ENCODE measurements at regions not wholly inside any gene's neighbourhood (a gene's known extent, or its start where the extent isn't known, plus 50 kb on each side); places are given as distances from the start of the nearest gene placed in this dataset.

GRCh38 chr5:54743581-54743980 lies 226.0 kb downstream of the SNX18 start:
- DNase-seq (ENCODE audit: low read depth): no peak

GRCh38 chr5:54742417-54742891 lies 224.9 kb downstream of the SNX18 start:
- DNase-seq (ENCODE audit: low read depth): no peak

- no peak for DNase-seq (ENCODE audit: low read depth)
Measured at GRCh38 chr5:54741711-54742110, 224.2 kb downstream of the SNX18 start.

GRCh38 chr5:54740141-54740540 lies 222.6 kb downstream of the SNX18 start:
- DNase-seq (ENCODE audit: low read depth): no peak

GRCh38 chr5:54739371-54739770 lies 221.8 kb downstream of the SNX18 start:
- DNase-seq (ENCODE audit: low read depth): no peak

- no peak for DNase-seq (ENCODE audit: low read depth)
Measured at GRCh38 chr5:54738973-54739367, 221.4 kb downstream of the SNX18 start.

GRCh38 chr5:54738118-54738972 lies 220.8 kb downstream of the SNX18 start:
- no peak for DNase-seq (ENCODE audit: low read depth)

GRCh38 chr5:54736003-54736797 lies 218.6 kb downstream of the SNX18 start:
- DNase-seq (ENCODE audit: low read depth): no peak

- DNase-seq (ENCODE audit: low read depth): no peak
Measured at GRCh38 chr5:54733101-54733500, 215.5 kb downstream of the SNX18 start.

GRCh38 chr5:54732108-54732507 lies 214.5 kb downstream of the SNX18 start:
- DNase-seq (ENCODE audit: low read depth): no peak

GRCh38 chr5:54728588-54728915 lies 211.0 kb downstream of the SNX18 start:
- DNase-seq (ENCODE audit: low read depth): no peak

GRCh38 chr5:54727874-54728587 lies 210.5 kb downstream of the SNX18 start:
- DNase-seq (ENCODE audit: low read depth): no peak

- DNase-seq (ENCODE audit: low read depth): no peak
Measured at GRCh38 chr5:54725391-54726280, 208.1 kb downstream of the SNX18 start.

GRCh38 chr5:54722846-54723433 lies 205.4 kb downstream of the SNX18 start:
- no peak for DNase-seq (ENCODE audit: low read depth)

- DNase-seq (ENCODE audit: low read depth): no peak
Measured at GRCh38 chr5:54721951-54722654, 204.5 kb downstream of the SNX18 start.

- DNase-seq (ENCODE audit: low read depth): no peak
Measured at GRCh38 chr5:54721116-54721515, 203.6 kb downstream of the SNX18 start.

GRCh38 chr5:54720341-54720740 lies 202.8 kb downstream of the SNX18 start:
- DNase-seq (ENCODE audit: low read depth): no peak

- DNase-seq (ENCODE audit: low read depth): no peak
Measured at GRCh38 chr5:54719384-54720283, 202.1 kb downstream of the SNX18 start.

GRCh38 chr5:54718656-54719055 lies 201.1 kb downstream of the SNX18 start:
- no peak for DNase-seq (ENCODE audit: low read depth)

Data from stimulated activated CD4-positive, alpha-beta T cell treated with anti-CD3 and anti-CD28 coated beads, Interleukin-2, amount 100 ng/mL, for 4 hours (primary cell).